Tibial artery (tissue), 4 donors: ENCODE measurements at regions not wholly inside any gene's neighbourhood (a gene's known extent, or its start where the extent isn't known, plus 50 kb on each side); places are given as distances from the start of the nearest gene placed in this dataset.
"Not testable (repeated sequence)": the region's sequence is repeated elsewhere in the genome, so short reads cannot be mapped to it uniquely, and the experiment has no call there.

Experiments used
- DNase-seq, 2 donors: peaks; one replicate each; pipeline ENCODE4 v3.0.0-alpha.2; 2019
- H3K27ac ChIP-seq, 2 donors: fragments of 200-600 bp; sonication (generic) in 1 of 2; 1 replicate in 1 of 2; 2 replicates in 1 of 2; pipeline ENCODE4 v1.5.1; 2018 to 2019; ENCODE audit warnings: mild to moderate bottlenecking in 1 of 2
- H3K27me3 ChIP-seq, 2 donors: fragments of 200-600 bp; sonication (generic) in 1 of 2; one replicate each; pipeline versions ENCODE4 v1.5.1 to v1.6.0; 2016 to 2019
- H3K36me3 ChIP-seq, 3 donors: fragments of 200-600 bp; sonication (generic) in 2 of 3; one replicate each; pipeline ENCODE4 v1.5.1; 2016 to 2019; ENCODE audit warnings: mild to moderate bottlenecking in 2 of 3
- H3K4me1 ChIP-seq, 4 donors: fragments of 200-600 bp; sonication (generic) in 2 of 4; 1 replicate in 3 of 4; 2 replicates in 1 of 4; pipeline ENCODE4 v1.5.1; 2016 to 2019
- H3K4me3 ChIP-seq, 2 donors: fragments of 200-600 bp; sonication (generic) in 1 of 2; 1 replicate in 1 of 2; 2 replicates in 1 of 2; pipeline ENCODE4 v1.5.1; 2018 to 2019; ENCODE audit warnings: mild to moderate bottlenecking in 2 of 2
- H3K9me3 ChIP-seq, 3 donors: fragments of 200-600 bp; sonication (generic) in 1 of 3; one replicate each; pipeline ENCODE4 v1.5.1; 2016 to 2019
- intact Hi-C: fragments of 100-400 bp; cut with DNase I; formaldehyde crosslinking; loops from one replicate; pipeline ENCODE4 v1.15.0; 2023; ENCODE audit warnings: low total_unique reads
- TF ChIP-seq, protein P1 (sequence below), 2 experiments: fragments of 200-600 bp in 1 of 2; fragments of 450-650 bp in 1 of 2; IDR thresholded peaks; one replicate each; pipeline ENCODE4 v1.5.1; 2017 to 2019; ENCODE audit warnings: antibody characterized with exemption in 2 of 2, mild to moderate bottlenecking in 1 of 2, moderate library complexity in 1 of 2

DNA sequence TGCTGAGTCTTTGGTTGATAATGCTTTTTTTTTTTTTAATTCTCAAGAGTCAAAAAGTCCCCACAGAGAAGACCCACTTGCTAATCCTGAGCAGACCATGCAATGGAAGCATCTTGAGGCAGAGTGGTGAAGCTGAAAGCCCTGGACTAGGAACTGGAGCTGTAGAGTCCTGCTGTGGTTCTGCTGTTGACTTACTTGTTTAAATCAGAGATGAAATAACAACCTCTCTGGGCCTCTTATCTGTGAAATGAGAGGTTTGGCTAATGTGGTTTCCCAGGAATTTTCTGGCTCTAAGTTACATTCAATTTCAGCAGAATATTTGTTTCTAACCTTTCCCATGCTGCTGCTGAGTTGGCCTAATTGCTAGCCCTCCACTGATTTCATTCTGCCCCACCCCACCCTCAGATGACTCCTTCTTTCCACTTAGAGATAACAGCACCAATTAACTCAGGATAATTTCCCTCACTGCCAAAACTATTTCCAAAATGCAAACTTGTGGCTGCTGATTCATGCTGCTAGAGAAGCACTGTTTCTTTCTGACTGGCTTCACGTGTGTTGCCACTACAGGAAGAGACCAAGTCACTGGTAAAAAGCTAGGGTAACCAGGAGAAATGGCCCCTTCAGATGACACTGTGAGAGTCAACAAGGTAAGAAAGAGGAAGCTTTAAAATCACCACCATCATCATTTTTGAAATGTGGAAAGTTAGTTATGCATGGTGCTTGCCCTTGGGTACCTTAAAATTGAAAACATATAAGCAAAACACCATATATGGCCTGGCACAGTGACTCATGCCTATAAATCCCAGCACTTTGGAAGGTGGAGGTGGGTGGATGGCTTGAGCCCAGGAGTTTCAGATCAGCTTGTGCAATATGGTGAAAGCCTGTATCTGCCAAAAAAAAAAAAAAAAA lies 326.4 kb downstream of the DCHS2 start:
- Histone ChIP-seq H3K9me3 (no peaks in the 10 kb centered on the region), H3K4me3 (no peak overlapping the region), H3K4me1 (no peaks in the 10 kb centered on the region), H3K27me3 (no peaks in the 10 kb centered on the region), H3K27ac (no peak overlapping the region), H3K36me3 (no peaks in the 10 kb centered on the region)
- TF ChIP-seq, protein P1, sequence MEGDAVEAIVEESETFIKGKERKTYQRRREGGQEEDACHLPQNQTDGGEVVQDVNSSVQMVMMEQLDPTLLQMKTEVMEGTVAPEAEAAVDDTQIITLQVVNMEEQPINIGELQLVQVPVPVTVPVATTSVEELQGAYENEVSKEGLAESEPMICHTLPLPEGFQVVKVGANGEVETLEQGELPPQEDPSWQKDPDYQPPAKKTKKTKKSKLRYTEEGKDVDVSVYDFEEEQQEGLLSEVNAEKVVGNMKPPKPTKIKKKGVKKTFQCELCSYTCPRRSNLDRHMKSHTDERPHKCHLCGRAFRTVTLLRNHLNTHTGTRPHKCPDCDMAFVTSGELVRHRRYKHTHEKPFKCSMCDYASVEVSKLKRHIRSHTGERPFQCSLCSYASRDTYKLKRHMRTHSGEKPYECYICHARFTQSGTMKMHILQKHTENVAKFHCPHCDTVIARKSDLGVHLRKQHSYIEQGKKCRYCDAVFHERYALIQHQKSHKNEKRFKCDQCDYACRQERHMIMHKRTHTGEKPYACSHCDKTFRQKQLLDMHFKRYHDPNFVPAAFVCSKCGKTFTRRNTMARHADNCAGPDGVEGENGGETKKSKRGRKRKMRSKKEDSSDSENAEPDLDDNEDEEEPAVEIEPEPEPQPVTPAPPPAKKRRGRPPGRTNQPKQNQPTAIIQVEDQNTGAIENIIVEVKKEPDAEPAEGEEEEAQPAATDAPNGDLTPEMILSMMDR (IDR thresholded peaks at IDR 0.05), result no peak
- intact Hi-C loops, result no loop called here
- peak; percentile 49 to 62 for DNase-seq

DNA sequence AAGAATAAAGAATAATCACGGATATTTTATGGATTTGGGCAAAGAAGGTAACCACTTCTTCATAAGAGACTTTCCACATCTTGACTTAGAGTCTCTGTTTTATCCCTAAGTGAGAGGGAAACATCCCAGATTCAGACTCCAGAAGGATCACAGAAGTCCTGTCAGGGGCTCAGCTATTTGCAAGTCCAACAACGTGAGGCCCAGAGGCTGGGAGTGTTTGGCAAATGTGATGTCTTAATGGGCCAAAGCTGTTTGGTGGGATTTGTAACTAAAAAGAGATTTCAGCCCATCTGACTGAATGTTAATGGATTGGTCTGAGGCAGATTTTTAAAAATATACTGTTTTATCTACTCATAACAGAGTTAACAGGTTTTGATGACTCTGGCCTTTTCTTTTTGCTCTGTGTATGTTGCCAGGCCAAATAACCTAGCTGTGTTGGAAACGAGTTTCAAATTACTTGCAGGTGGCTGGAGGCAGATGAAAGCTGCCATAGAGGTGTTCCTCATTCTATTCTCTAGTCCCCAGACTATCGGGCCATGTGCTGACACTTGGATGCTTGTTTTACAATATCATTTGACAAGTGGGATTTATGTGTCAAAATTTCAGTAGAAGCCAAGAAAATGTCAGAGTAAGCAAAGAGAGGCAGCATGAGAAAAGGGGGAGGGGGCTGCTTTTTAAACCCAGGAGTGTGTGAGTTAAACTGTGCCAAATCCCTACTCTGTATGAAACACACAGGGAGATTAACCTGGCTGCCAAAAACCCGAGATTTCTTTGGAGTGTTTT lies 330.9 kb downstream of the DCHS2 start:
- DNase-seq, result no peak
- intact Hi-C loops, result no loop called here
- no peaks in the 10 kb centered on the region for H3K36me3 ChIP-seq
- TF ChIP-seq, protein P1 (IDR thresholded peaks at IDR 0.05), result no peak
- no peaks in the 10 kb centered on the region for H3K4me1 ChIP-seq
- no peaks in the 10 kb centered on the region for H3K27me3 ChIP-seq
- no peak overlapping the region for H3K4me3 ChIP-seq
- H3K27ac ChIP-seq, result no peak overlapping the region
- H3K9me3 ChIP-seq, result no peaks in the 10 kb centered on the region

DNA sequence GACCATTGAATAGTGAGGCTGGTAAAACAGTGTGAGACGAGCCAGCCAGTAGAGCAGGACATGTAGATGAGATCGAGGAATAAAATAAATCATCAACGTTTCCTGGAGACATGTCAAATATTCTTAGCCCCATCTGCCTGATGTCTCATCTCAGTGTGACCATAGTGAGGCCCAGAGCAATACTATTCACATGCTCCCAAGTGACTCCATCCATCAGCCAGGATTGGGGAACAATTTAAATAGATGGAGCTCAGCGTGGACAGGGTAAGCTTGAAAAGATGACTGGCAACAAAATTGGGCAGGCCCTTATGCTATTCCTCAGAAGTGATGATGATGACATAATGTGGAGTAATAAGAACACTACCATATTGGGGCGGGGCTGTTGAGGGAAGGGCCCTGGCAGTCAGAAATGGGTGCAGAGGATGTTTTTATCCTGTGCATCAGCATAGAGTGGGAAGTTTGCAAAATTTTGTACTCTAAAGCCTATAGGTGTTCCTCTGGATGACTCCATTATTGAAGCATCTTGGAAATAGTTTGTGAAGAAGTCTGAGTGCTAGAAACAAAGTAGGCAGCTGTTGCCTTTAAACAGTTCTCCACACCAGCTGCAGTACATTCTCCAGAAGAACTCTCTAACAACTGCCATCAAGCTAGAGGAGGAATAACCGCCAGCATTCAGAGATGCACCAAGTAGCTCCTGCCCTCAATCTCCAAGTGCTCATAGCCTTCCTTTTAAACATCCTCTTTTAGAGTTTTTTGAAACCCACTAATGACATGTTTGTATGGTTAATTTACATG lies 333.0 kb downstream of the DCHS2 start:
- TF ChIP-seq, protein P1 (IDR thresholded peaks at IDR 0.05), result no peak
- no peaks in the 10 kb centered on the region for H3K27me3 ChIP-seq
- H3K9me3 ChIP-seq, result no peaks in the 10 kb centered on the region
- no peaks in the 10 kb centered on the region for H3K4me1 ChIP-seq
- H3K27ac ChIP-seq, result no peak overlapping the region
- no peak for DNase-seq
- H3K4me3 ChIP-seq, result no peak overlapping the region
- intact Hi-C loops, result no loop called here
- no peaks in the 10 kb centered on the region for H3K36me3 ChIP-seq

DNA sequence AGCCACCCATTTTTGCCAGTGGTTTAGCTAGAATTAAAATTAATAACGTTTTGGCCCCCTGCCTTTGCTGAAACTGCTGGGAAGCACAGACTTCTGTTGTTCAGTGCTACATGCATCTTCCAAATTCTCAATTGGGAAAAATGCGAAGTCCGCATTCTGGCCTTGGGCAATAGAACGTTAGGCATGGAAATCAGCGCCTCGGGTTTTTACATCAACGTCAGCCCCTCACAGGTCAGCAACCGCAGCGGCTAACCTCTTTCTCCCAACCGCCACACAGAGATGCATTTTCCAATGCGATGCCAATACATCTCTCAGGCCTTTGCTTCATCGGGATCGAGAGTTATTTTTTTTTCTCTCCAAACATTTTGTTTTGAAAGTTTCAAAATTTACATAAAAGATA lies 339.1 kb downstream of the DCHS2 start:
- DNase-seq, result no peak
- TF ChIP-seq, protein P1 (IDR thresholded peaks at IDR 0.05), result no peak
- intact Hi-C loops, result no loop called here

GRCh38 chr4:154149236-154149635 lies 342.4 kb downstream of the DCHS2 start:
- H3K9me3 ChIP-seq, H3K27ac ChIP-seq, H3K4me3 ChIP-seq, H3K27me3 ChIP-seq, DNase-seq, intact Hi-C loops, H3K4me1 ChIP-seq, H3K36me3 ChIP-seq: not testable (repeated sequence)

More for the DNA sequence above, 339.1 kb downstream of the DCHS2 start:
- H3K4me1 ChIP-seq, result no peaks in the 10 kb centered on the region
- no peak overlapping the region for H3K4me3 ChIP-seq
- no peak overlapping the region for H3K27ac ChIP-seq
- H3K27me3 ChIP-seq, result no peaks in the 10 kb centered on the region
- H3K9me3 ChIP-seq, result no peaks in the 10 kb centered on the region
- H3K36me3 ChIP-seq, result no peaks in the 10 kb centered on the region
